A549 (cell line): ENCODE measurements at regions not wholly inside any gene's neighbourhood (a gene's known extent, or its start where the extent isn't known, plus 50 kb on each side); places are given as distances from the start of the nearest gene placed in this dataset.

Experiments
- ATAC-seq, 2 experiments: fragments of 200-7000 bp in 1 of 2; fragments of >200 bp in 1 of 2; cut with Nextera tagmentation in 1 of 2; cut with Tn5 transposase in 1 of 2; 3 replicates each; pipeline versions ENCODE4 v1.8.0 to v1.9.1; 2018 to 2020; ENCODE audit warnings: mild to moderate bottlenecking in 1 of 2, moderate library complexity in 1 of 2
- CTCF ChIA-PET: fragments of 300-600 bp; sonication (Branson Sonifier 250); formaldehyde crosslinking; extraction: SDS; loops from one replicate; lab custom pipeline; 2021; ENCODE audit warnings: antibody characterized with exemption, inconsistent platforms; lab: Yijun Ruan, JAX
- POLR2A ChIA-PET: fragments of 350-600 bp; formaldehyde crosslinking; extraction: SDS; loops from one replicate; lab custom pipeline; 2021; ENCODE audit warnings: antibody characterized with exemption, inconsistent platforms; lab: Yijun Ruan, JAX
- DNase-seq, 2 experiments: peaks; one replicate each; pipeline versions ENCODE4 v3.0.0 to v3.0.0-alpha.2; 2011 to 2016; ENCODE audit warnings: low read depth in 1 of 2, low spot score in 1 of 2
- FAIRE-seq: peaks from 2 replicates; lab custom pipeline; 2011; peaks lifted over from hg19 to GRCh38; lab: Jason Lieb, UNC
- H3K27ac ChIP-seq, 2 experiments: fragments of >200 bp; sonication (Bioruptor Twin); formaldehyde crosslinking; 3 replicates each; pipeline ENCODE4 v1.5.1; 2016 to 2017
- H3K4me1 ChIP-seq: fragments of >200 bp; sonication (Bioruptor Twin); formaldehyde crosslinking; 3 replicates; pipeline ENCODE4 v1.6.1; 2016
- H3K4me2 ChIP-seq: fragments of >200 bp; sonication (Bioruptor Twin); formaldehyde crosslinking; 3 replicates; pipeline ENCODE4 v1.6.1; 2016
- H3K4me3 ChIP-seq: fragments of >200 bp; sonication (Bioruptor Twin); formaldehyde crosslinking; 3 replicates; pipeline ENCODE4 v1.5.1; 2016
- H3K9me3 ChIP-seq: fragments of >200 bp; sonication (Bioruptor Twin); formaldehyde crosslinking; 3 replicates; pipeline ENCODE4 v1.6.1; 2016
- BCL3 ChIP-seq: fragments of >200 bp; sonication (Bioruptor Twin); formaldehyde crosslinking; IDR thresholded peaks from 3 replicates; pipeline ENCODE4 v1.6.1; 2016
- BHLHE40 ChIP-seq: IDR thresholded peaks from 2 replicates; pipeline ENCODE4 v1.6.1; 2012; ENCODE audit warnings: low read depth, low read length, inconsistent platforms
- CBX2 ChIP-seq: fragments of 200-600 bp; sonication (generic); IDR thresholded peaks from 2 replicates; pipeline ENCODE4 v1.6.1; 2016; ENCODE audit warnings: low read depth, mild to moderate bottlenecking, borderline replicate concordance
- CEBPB ChIP-seq, 2 experiments: fragments of >200 bp in 1 of 2; sonication (Bioruptor Twin) in 1 of 2; formaldehyde crosslinking in 1 of 2; IDR thresholded peaks; 2 replicates each; pipeline ENCODE4 v1.6.1; 2012 to 2016
- CTCF ChIP-seq: fragments of >200 bp; sonication (Bioruptor Twin); formaldehyde crosslinking; IDR thresholded peaks from 3 replicates; pipeline ENCODE4 v1.5.1; 2016
- EHF ChIP-seq: fragments of 250-450 bp; sonication (Bioruptor Pico); IDR thresholded peaks from 2 replicates; pipeline ENCODE4 v1.5.0; 2020; ENCODE audit warnings: mild to moderate bottlenecking
- EP300 ChIP-seq, 2 experiments: fragments of >200 bp; sonication (Bioruptor Twin); formaldehyde crosslinking; IDR thresholded peaks; 2 replicates in 1 of 2; 3 replicates in 1 of 2; pipeline ENCODE4 v1.6.1; 2016 to 2017
- ESRRA ChIP-seq: fragments of 150-350 bp; IDR thresholded peaks from 2 replicates; pipeline ENCODE4 v1.6.1; 2014; ENCODE audit warnings: mild to moderate bottlenecking, low read length, borderline replicate concordance
- GATA3 ChIP-seq: IDR thresholded peaks from 2 replicates; pipeline ENCODE4 v1.6.1; 2012; ENCODE audit warnings: borderline replicate concordance
- HES2 ChIP-seq: fragments of >200 bp; sonication (Bioruptor Twin); formaldehyde crosslinking; IDR thresholded peaks from 2 replicates; pipeline ENCODE4 v1.6.1; 2016
- HEYL ChIP-seq: fragments of 250-450 bp; sonication (Bioruptor Pico); IDR thresholded peaks from 2 replicates; pipeline ENCODE4 v1.8.0; 2021; ENCODE audit warnings: mild to moderate bottlenecking, moderate library complexity
- HOXB13 ChIP-seq: fragments of 250-450 bp; sonication (Bioruptor Pico); IDR thresholded peaks from 2 replicates; pipeline ENCODE4 v1.5.0; 2020; ENCODE audit warnings: low read depth, mild to moderate bottlenecking, moderate library complexity
- JUN ChIP-seq, 2 experiments: fragments of >200 bp; sonication (Bioruptor Twin); formaldehyde crosslinking; IDR thresholded peaks; 2 replicates in 1 of 2; 3 replicates in 1 of 2; pipeline ENCODE4 v1.6.1; 2016 to 2017
- JUNB ChIP-seq: fragments of >200 bp; sonication (Bioruptor Twin); formaldehyde crosslinking; IDR thresholded peaks from 2 replicates; pipeline ENCODE4 v1.6.1; 2016
- MAX ChIP-seq: IDR thresholded peaks from 2 replicates; pipeline ENCODE4 v1.6.1; 2012
- MAZ ChIP-seq: fragments of 150-350 bp; IDR thresholded peaks from 2 replicates; pipeline ENCODE4 v1.6.1; 2014; ENCODE audit warnings: antibody characterized with exemption, low read depth, low read length, borderline replicate concordance
- NR3C1 ChIP-seq: fragments of >200 bp; sonication (Bioruptor Twin); formaldehyde crosslinking; IDR thresholded peaks from 3 replicates; pipeline ENCODE4 v1.6.1; 2017
- POLR2AphosphoS2 ChIP-seq: conservative IDR thresholded peaks from 2 replicates; pipeline ENCODE4 v1.6.1; 2012; ENCODE audit warnings: low read length, improper control_type of control experiment, inconsistent platforms
- RAD21 ChIP-seq, 2 experiments: fragments of >200 bp in 1 of 2; sonication (Bioruptor Twin) in 1 of 2; formaldehyde crosslinking in 1 of 2; IDR thresholded peaks in 1 of 2; conservative IDR thresholded peaks in 1 of 2; 2 replicates in 1 of 2; 3 replicates in 1 of 2; pipeline ENCODE4 v1.6.1; 2012 to 2018; ENCODE audit warnings: inconsistent platforms in 1 of 2
- RARB ChIP-seq: fragments of 250-450 bp; sonication (Bioruptor Pico); IDR thresholded peaks from 2 replicates; pipeline ENCODE4 v1.8.0; 2021; ENCODE audit warnings: mild to moderate bottlenecking, moderate library complexity
- RCOR1 ChIP-seq: fragments of 150-350 bp; IDR thresholded peaks from 2 replicates; pipeline ENCODE4 v1.6.1; 2014; ENCODE audit warnings: antibody characterized with exemption, low read length, low read depth
- RNF2 ChIP-seq: fragments of 200-600 bp; sonication (generic); IDR thresholded peaks from 2 replicates; pipeline ENCODE4 v1.6.1; 2016; ENCODE audit warnings: low read depth, mild to moderate bottlenecking, antibody characterized with exemption, moderate library complexity, borderline replicate concordance
- SREBF2 ChIP-seq: fragments of 450-650 bp; IDR thresholded peaks from 2 replicates; pipeline ENCODE4 v1.6.1; 2014; ENCODE audit warnings: mild to moderate bottlenecking, moderate library complexity
- TFCP2L1 ChIP-seq: fragments of 250-450 bp; sonication (Bioruptor Pico); IDR thresholded peaks from 2 replicates; pipeline ENCODE4 v1.5.0; 2021; ENCODE audit warnings: mild to moderate bottlenecking
- WGBS: methylation state at CpG from one replicate; pipeline ENCODE4 v1.1.6; 2017; ENCODE audit errors: missing lambda C conversion rate; 5-methylcytosine and 5-hydroxymethylcytosine counted together
- TF ChIP-seq, protein P1 (sequence below): fragments of 150-350 bp; IDR thresholded peaks from 2 replicates; pipeline ENCODE4 v1.6.1; 2014; ENCODE audit warnings: low read depth, mild to moderate bottlenecking, low read length
- TF ChIP-seq, protein P2 (sequence below): fragments of 200-600 bp; sonication (generic); IDR thresholded peaks from 2 replicates; pipeline ENCODE4 v1.6.1; 2016; ENCODE audit warnings: antibody characterized with exemption, mild to moderate bottlenecking, moderate library complexity
- TF ChIP-seq, protein P3 (sequence below): IDR thresholded peaks from 2 replicates; pipeline ENCODE4 v1.6.1; 2012; ENCODE audit warnings: low read depth, borderline replicate concordance
- TF ChIP-seq, protein P4 (sequence below): fragments of 250-450 bp; sonication (Bioruptor Pico); IDR thresholded peaks from 2 replicates; pipeline ENCODE4 v1.5.0; 2021; ENCODE audit warnings: mild to moderate bottlenecking, moderate library complexity, borderline replicate concordance

GRCh38 chr7:130912082-130912861 is 178.3 kb upstream of the KLF14 start:
- H3K9me3 ChIP-seq: no peaks in the 10 kb centered on the region
- ChIA-PET CTCF (interaction anchor here (0.9 to 1.7 kb wide), 5 partner anchors 8 to 48 kb away, joined by 4 to 9 read pairs (median 6); no protein-coding TSS in a partner anchor), POLR2A (interaction anchor here (0.5 to 4.5 kb wide), 9 partner anchors 8 to 194 kb away, joined by 3 to 52 read pairs (median 6); no protein-coding TSS in a partner anchor)
- WGBS: 1% methylated on average over 7 of the region's 7 CpGs
- peak overlapping the region; percentile 96 for H3K4me2 ChIP-seq
- H3K4me3 ChIP-seq: peak overlapping the region; percentile 62
- peaks cover 61% of the 10 kb centered on the region for H3K4me1 ChIP-seq
- peak in 1 of 2 experiments; percentile 66 for DNase-seq
- peak overlapping the region; percentile 85 to 93 for H3K27ac ChIP-seq
- ATAC-seq: peak in 1 of 2 experiments; percentile 7; a peak in 2 of 6 replicates
- FAIRE-seq: no peak
- TF ChIP-seq RARB (peak; percentile 30; the same call in 1 of the 2 replicates), HOXB13 (CRISPR knock-in tag) (no peak), RNF2 (no peak), CEBPB (IDR thresholded peaks at IDR 0.05) (no peak), SREBF2 (no peak), NR3C1 (no peak), POLR2AphosphoS2 (no peak), BCL3 (no peak), HEYL (CRISPR knock-in tag) (no peak), GATA3 (peak; percentile 68; the same call in 1 of the 2 replicates), CBX2 (no peak), MAX (peak; percentile 41), EP300 (IDR thresholded peaks at IDR 0.05) (no peak), JUN (IDR thresholded peaks at IDR 0.05) (no peak; a peak in 2 of 5 replicates), RAD21 (conservative IDR thresholded peaks at IDR 0.05 in 1 of 2, IDR thresholded peaks at IDR 0.05 in 1 of 2) (peak; percentile 4 to 25; a peak in 1 of 5 replicates), HES2 (no peak), JUNB (peak; percentile 61; the same call in 1 of the 2 replicates), ESRRA (no peak), TFCP2L1 (CRISPR knock-in tag) (peak; percentile 75; the same call in 1 of the 2 replicates), MAZ (no peak), EHF (CRISPR knock-in tag) (0 out of 2 replicates have a peak, but pooled peaks have one; percentile 53), RCOR1 (no peak), BHLHE40 (no peak), CTCF (no peak)
- TF ChIP-seq, protein P1, sequence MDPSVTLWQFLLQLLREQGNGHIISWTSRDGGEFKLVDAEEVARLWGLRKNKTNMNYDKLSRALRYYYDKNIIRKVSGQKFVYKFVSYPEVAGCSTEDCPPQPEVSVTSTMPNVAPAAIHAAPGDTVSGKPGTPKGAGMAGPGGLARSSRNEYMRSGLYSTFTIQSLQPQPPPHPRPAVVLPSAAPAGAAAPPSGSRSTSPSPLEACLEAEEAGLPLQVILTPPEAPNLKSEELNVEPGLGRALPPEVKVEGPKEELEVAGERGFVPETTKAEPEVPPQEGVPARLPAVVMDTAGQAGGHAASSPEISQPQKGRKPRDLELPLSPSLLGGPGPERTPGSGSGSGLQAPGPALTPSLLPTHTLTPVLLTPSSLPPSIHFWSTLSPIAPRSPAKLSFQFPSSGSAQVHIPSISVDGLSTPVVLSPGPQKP: no peak
- TF ChIP-seq, protein P2, sequence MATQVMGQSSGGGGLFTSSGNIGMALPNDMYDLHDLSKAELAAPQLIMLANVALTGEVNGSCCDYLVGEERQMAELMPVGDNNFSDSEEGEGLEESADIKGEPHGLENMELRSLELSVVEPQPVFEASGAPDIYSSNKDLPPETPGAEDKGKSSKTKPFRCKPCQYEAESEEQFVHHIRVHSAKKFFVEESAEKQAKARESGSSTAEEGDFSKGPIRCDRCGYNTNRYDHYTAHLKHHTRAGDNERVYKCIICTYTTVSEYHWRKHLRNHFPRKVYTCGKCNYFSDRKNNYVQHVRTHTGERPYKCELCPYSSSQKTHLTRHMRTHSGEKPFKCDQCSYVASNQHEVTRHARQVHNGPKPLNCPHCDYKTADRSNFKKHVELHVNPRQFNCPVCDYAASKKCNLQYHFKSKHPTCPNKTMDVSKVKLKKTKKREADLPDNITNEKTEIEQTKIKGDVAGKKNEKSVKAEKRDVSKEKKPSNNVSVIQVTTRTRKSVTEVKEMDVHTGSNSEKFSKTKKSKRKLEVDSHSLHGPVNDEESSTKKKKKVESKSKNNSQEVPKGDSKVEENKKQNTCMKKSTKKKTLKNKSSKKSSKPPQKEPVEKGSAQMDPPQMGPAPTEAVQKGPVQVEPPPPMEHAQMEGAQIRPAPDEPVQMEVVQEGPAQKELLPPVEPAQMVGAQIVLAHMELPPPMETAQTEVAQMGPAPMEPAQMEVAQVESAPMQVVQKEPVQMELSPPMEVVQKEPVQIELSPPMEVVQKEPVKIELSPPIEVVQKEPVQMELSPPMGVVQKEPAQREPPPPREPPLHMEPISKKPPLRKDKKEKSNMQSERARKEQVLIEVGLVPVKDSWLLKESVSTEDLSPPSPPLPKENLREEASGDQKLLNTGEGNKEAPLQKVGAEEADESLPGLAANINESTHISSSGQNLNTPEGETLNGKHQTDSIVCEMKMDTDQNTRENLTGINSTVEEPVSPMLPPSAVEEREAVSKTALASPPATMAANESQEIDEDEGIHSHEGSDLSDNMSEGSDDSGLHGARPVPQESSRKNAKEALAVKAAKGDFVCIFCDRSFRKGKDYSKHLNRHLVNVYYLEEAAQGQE: no peak
- TF ChIP-seq, protein P3, sequence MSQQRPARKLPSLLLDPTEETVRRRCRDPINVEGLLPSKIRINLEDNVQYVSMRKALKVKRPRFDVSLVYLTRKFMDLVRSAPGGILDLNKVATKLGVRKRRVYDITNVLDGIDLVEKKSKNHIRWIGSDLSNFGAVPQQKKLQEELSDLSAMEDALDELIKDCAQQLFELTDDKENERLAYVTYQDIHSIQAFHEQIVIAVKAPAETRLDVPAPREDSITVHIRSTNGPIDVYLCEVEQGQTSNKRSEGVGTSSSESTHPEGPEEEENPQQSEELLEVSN: no peak
- TF ChIP-seq, protein P4, sequence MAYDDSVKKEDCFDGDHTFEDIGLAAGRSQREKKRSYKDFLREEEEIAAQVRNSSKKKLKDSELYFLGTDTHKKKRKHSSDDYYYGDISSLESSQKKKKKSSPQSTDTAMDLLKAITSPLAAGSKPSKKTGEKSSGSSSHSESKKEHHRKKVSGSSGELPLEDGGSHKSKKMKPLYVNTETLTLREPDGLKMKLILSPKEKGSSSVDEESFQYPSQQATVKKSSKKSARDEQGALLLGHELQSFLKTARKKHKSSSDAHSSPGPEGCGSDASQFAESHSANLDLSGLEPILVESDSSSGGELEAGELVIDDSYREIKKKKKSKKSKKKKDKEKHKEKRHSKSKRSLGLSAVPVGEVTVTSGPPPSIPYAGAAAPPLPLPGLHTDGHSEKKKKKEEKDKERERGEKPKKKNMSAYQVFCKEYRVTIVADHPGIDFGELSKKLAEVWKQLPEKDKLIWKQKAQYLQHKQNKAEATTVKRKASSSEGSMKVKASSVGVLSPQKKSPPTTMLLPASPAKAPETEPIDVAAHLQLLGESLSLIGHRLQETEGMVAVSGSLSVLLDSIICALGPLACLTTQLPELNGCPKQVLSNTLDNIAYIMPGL (CRISPR knock-in tag): no peak
